ENCODE measurements at regions not wholly inside any gene's neighbourhood (a gene's known extent, or its start where the extent isn't known, plus 50 kb on each side); places are given as distances from the start of the nearest gene placed in this dataset.

DNA sequence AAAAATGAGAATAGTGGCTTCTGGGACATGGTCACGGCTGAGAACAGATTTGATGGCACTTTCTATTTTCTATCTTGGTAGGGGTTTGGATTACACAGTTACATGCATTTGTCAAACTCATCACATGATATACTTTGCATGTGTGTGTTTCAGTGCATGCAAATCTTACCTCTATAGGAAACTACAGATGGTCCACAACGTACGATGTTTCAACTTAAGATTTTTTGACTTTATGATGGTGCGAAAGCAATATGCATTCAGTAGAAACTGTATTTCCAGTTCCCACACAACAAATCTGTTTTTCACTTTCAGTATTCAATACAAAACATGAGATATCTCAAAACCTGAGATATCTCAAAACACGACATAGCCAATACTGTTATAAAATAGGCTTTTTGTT, 231.8 kb upstream of the SPTLC3 start:
- Mint-ChIP-seq H3K36me3 (ENCODE audit: low read depth) (no peaks in the 10 kb centered on the region), H3K27ac (peak overlapping the region in 1 of 3 experiments; percentile 95), H3K9me3 (no peaks in the 10 kb centered on the region), H3K4me3 (no peak overlapping the region), H3K27me3 (ENCODE audit: low read depth) (peaks cover 4% of the 10 kb centered on the region), H3K4me1 (peaks cover 30% of the 10 kb centered on the region)
- TF ChIP-seq, protein P1, sequence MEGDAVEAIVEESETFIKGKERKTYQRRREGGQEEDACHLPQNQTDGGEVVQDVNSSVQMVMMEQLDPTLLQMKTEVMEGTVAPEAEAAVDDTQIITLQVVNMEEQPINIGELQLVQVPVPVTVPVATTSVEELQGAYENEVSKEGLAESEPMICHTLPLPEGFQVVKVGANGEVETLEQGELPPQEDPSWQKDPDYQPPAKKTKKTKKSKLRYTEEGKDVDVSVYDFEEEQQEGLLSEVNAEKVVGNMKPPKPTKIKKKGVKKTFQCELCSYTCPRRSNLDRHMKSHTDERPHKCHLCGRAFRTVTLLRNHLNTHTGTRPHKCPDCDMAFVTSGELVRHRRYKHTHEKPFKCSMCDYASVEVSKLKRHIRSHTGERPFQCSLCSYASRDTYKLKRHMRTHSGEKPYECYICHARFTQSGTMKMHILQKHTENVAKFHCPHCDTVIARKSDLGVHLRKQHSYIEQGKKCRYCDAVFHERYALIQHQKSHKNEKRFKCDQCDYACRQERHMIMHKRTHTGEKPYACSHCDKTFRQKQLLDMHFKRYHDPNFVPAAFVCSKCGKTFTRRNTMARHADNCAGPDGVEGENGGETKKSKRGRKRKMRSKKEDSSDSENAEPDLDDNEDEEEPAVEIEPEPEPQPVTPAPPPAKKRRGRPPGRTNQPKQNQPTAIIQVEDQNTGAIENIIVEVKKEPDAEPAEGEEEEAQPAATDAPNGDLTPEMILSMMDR (IDR thresholded peaks at IDR 0.05; ENCODE audit: unreplicated experiment in 3 of 3), result no peak

- H3K27ac Mint-ChIP-seq, result peak overlapping the region in 2 of 3 experiments; percentile 51 to 81
- no peak overlapping the region for H3K4me3 Mint-ChIP-seq
- no peaks in the 10 kb centered on the region for H3K36me3 Mint-ChIP-seq (ENCODE audit: low read depth)
- no peaks in the 10 kb centered on the region for H3K27me3 Mint-ChIP-seq (ENCODE audit: low read depth)
- TF ChIP-seq, protein P1 (IDR thresholded peaks at IDR 0.05; ENCODE audit: unreplicated experiment in 3 of 3), result no peak
- H3K9me3 Mint-ChIP-seq, result no peaks in the 10 kb centered on the region
- peaks cover 34% of the 10 kb centered on the region for H3K4me1 Mint-ChIP-seq
These were observed 222.5 kb upstream of the SPTLC3 start for GRCh38 chr20:12786276-12786675.

DNA sequence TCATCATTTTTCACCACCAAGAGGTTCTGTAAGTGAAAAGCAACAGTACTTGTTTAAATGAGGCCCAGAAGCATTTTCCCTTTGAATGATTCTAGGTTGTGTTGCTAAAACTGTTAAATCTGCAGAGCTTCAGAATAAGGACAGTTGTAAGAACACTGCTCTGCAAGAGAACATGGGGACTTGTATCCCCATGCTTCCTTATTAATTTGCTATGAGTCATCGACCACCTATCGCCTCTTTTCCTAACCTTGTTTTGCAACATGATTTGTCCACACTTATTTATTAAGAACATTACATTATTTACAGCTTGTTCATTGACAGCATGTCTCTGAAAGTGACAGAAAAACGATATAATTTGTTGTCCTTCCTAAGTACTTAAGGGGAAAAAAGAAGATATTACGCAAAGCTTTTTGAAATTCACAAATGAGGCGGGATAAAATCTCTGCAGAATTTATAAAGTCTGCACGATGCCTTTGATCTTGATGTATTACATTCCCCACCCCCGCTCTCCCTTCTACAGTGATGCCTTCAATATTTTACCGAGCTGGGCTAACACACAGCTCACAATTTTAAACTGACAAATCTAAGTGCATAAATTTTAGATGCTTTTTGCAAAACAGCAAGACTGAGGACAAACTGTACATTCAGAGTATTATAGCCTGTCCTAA, 220.0 kb upstream of the SPTLC3 start:
- H3K36me3 Mint-ChIP-seq (ENCODE audit: low read depth), result no peaks in the 10 kb centered on the region
- no peak overlapping the region for H3K4me3 Mint-ChIP-seq
- peak overlapping the region; percentile 8 to 81 (median 59) for H3K27ac Mint-ChIP-seq
- H3K4me1 Mint-ChIP-seq, result peaks cover 38% of the 10 kb centered on the region
- TF ChIP-seq, protein P1 (IDR thresholded peaks at IDR 0.05; ENCODE audit: unreplicated experiment in 3 of 3), result no peak
- no peaks in the 10 kb centered on the region for H3K9me3 Mint-ChIP-seq
- no peaks in the 10 kb centered on the region for H3K27me3 Mint-ChIP-seq (ENCODE audit: low read depth)

DNA sequence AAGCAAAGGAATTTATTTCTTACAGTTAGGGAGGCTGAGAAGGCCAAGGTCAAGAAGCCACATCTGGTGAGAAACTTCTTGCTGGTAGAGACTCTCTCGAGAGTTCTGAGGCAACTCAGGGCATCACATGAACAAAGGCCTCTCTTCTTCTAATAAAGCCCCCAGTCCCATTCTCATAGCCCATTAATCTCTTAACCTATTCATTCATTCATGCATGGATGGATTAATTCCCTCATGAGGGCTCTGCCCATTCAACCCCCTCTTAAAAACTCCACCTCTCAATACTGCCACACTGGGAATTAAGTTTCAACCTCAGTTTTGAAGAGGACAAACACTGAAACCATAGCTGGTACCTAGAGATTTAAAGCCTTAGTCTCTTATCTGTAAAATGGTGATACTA, 217.9 kb upstream of the SPTLC3 start:
- no peaks in the 10 kb centered on the region for H3K36me3 Mint-ChIP-seq (ENCODE audit: low read depth)
- H3K27ac Mint-ChIP-seq, result peak overlapping the region; percentile 1 to 58 (median 15)
- peaks cover 2% of the 10 kb centered on the region for H3K27me3 Mint-ChIP-seq (ENCODE audit: low read depth)
- TF ChIP-seq, protein P1 (IDR thresholded peaks at IDR 0.05; ENCODE audit: unreplicated experiment in 3 of 3), result no peak
- peaks cover 38% of the 10 kb centered on the region for H3K4me1 Mint-ChIP-seq
- H3K9me3 Mint-ChIP-seq, result no peaks in the 10 kb centered on the region
- no peak overlapping the region for H3K4me3 Mint-ChIP-seq

DNA sequence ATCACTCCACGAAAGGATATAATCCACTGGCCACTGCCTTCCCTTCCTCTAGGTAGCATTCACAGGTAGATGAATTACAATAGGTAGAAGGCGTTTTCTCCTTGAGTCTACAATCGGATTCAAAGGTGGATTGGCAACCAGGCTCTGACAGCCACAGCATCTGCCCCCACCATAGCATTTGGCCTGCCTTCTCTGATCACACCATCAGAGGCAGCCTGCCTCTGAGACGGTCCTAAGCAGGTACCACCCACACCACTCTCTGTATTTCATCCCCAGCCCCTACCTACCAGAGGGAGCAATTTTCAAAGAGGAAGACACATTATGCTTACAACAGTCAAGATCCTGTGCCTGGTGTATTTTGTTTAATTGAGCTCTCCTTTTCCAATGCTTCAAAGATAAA, 210.5 kb upstream of the SPTLC3 start:
- no peak overlapping the region for H3K27ac Mint-ChIP-seq
- no peak overlapping the region for H3K4me3 Mint-ChIP-seq
- H3K4me1 Mint-ChIP-seq, result no peaks in the 10 kb centered on the region
- TF ChIP-seq, protein P1 (IDR thresholded peaks at IDR 0.05; ENCODE audit: unreplicated experiment in 3 of 3), result no peak
- H3K9me3 Mint-ChIP-seq, result peaks cover 5% of the 10 kb centered on the region
- H3K36me3 Mint-ChIP-seq (ENCODE audit: low read depth), result no peaks in the 10 kb centered on the region
- H3K27me3 Mint-ChIP-seq (ENCODE audit: low read depth), result peaks cover 3% of the 10 kb centered on the region

DNA sequence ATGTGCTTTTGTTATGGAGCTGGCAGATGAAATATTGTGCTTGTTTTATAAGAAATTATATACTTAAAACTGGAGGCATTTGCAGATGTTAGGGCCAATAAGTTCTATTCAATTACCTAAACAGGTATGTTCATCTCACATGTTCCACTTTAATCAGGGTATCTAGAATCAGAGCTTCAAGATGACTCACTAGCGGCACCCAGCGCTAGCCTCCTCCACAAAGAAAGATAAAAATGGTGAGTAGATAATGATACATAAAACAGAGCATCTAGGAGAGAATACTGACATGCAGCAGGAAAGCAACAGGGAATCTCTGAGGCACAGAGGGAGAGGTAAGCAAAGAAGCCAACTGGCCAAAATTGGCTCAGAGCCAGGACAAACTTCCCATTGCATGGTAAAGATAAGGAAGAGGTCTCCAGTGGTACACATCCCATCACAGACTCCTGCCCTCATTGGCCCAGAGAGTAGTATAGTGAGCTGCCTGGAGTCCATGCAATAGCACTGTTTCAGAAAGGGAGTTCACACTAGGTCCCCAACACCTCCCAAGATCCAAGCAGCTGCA, 200.7 kb upstream of the SPTLC3 start:
- no peaks in the 10 kb centered on the region for H3K4me1 Mint-ChIP-seq
- H3K9me3 Mint-ChIP-seq, result peaks cover 34% of the 10 kb centered on the region
- no peaks in the 10 kb centered on the region for H3K36me3 Mint-ChIP-seq (ENCODE audit: low read depth)
- H3K27ac Mint-ChIP-seq, result no peak overlapping the region
- H3K4me3 Mint-ChIP-seq, result no peak overlapping the region
- H3K27me3 Mint-ChIP-seq (ENCODE audit: low read depth), result no peaks in the 10 kb centered on the region
- TF ChIP-seq, protein P1 (IDR thresholded peaks at IDR 0.05; ENCODE audit: unreplicated experiment in 3 of 3), result no peak

Measured in nephron (organoid).